ENCODE measurements at regions not wholly inside any gene's neighbourhood (a gene's known extent, or its start where the extent isn't known, plus 50 kb on each side); places are given as distances from the start of the nearest gene placed in this dataset.

GRCh38 chr6:1552296-1552761 lies 57.4 kb upstream of the FOXC1 start:
- peak in 1 of 3 experiments; percentile 22 for TF ChIP-seq CTCF (IDR thresholded peaks at IDR 0.05)
- TF ChIP-seq POLR2A (IDR thresholded peaks at IDR 0.05), result no peak

All from testis (tissue), 2 donors.